K562 (cell line): ENCODE measurements at regions not wholly inside any gene's neighbourhood (a gene's known extent, or its start where the extent isn't known, plus 50 kb on each side); places are given as distances from the start of the nearest gene placed in this dataset.

Source experiments
- ATAC-seq: fragments of 200-7000 bp; cut with Tn5 transposase; 3 replicates; pipeline ENCODE4 v1.9.1; 2020; ENCODE audit warnings: moderate library complexity
- BruUV-seq: library from RNA; stranded (reverse); fragments of 400-500 nt; replicated peaks from 2 replicates; lab custom pipeline; 2021; lab: Mats Ljungman, UMichigan
- CTCF ChIA-PET: fragments of 300-600 bp; formaldehyde crosslinking; extraction: SDS; loops from one replicate; lab custom pipeline; 2021; ENCODE audit warnings: low intra/inter-chr PET ratio; lab: Yijun Ruan, JAX
- POLR2A ChIA-PET: fragments of 300-600, 350-650 bp; sonication (Branson Sonifier 250); formaldehyde crosslinking; extraction: SDS; loops from one replicate; lab custom pipeline; 2021; ENCODE audit warnings: antibody characterized with exemption, inconsistent platforms; lab: Yijun Ruan, JAX
- DNase-seq, 4 experiments: peaks; one replicate each; pipeline versions ENCODE4 v3.0.0 to v3.0.0-alpha.2; 2011 to 2018; ENCODE audit warnings: low spot score in 3 of 4, mixed read lengths in 3 of 4; ENCODE audit errors: extremely low read depth in 1 of 4
- FAIRE-seq: peaks from 2 replicates; lab custom pipeline; 2011; peaks lifted over from hg19 to GRCh38; lab: Jason Lieb, UNC
- H2AFZ ChIP-seq: 2 replicates; pipeline ENCODE4 v1.6.0; 2011; ENCODE audit warnings: low read depth, low read length, control low read depth, inconsistent platforms
- H3K27ac ChIP-seq: fragments of 200-600 bp; 3 replicates; pipeline ENCODE4 v1.8.0; 2011; ENCODE audit warnings: low read depth, mild to moderate bottlenecking, control low read depth, inconsistent platforms, low read length, moderate library complexity, mixed read lengths; ENCODE audit errors: extremely low read depth
- H3K27me3 ChIP-seq, 2 experiments: fragments of 300-600 bp in 1 of 2; 2 replicates in 1 of 2; 3 replicates in 1 of 2; pipeline versions ENCODE4 v1.6.0 to v1.8.0; 2011; ENCODE audit warnings: inconsistent platforms in 2 of 2, low read length in 2 of 2, mild to moderate bottlenecking in 1 of 2, mixed read lengths in 1 of 2, moderate library complexity in 1 of 2; ENCODE audit not compliant: control insufficient read depth in 2 of 2, insufficient read depth in 2 of 2
- H3K36me3 ChIP-seq: fragments of 300-600 bp; 3 replicates; pipeline ENCODE4 v1.8.0; 2011; ENCODE audit warnings: mild to moderate bottlenecking, low read length, inconsistent platforms; ENCODE audit not compliant: control insufficient read depth, insufficient read depth
- H3K4me1 ChIP-seq, 2 experiments: fragments of 200-600 bp in 1 of 2; replicated peaks in 1 of 2; 2 replicates in 1 of 2; 3 replicates in 1 of 2; pipeline versions ENCODE4 v1.5.1 to v1.8.0; 2011; ENCODE audit warnings: inconsistent platforms in 2 of 2, low read length in 2 of 2, mild to moderate bottlenecking in 1 of 2, mixed read lengths in 1 of 2, moderate library complexity in 1 of 2; ENCODE audit not compliant: control insufficient read depth in 2 of 2, insufficient read depth in 2 of 2
- H3K4me2 ChIP-seq: 2 replicates; pipeline ENCODE4 v1.6.1; 2011; ENCODE audit warnings: low read length, control low read depth, inconsistent platforms, mixed read lengths; ENCODE audit not compliant: insufficient read depth
- H3K4me3 ChIP-seq: fragments of 200-600 bp; sonication (generic), shearing (Covaris generic); 2 replicates; pipeline ENCODE4 v1.5.1; 2016; ENCODE audit warnings: control low read depth, inconsistent platforms
- H3K79me2 ChIP-seq: fragments of 200-600 bp; 3 replicates; pipeline ENCODE4 v1.8.0; 2011; ENCODE audit warnings: low read length, inconsistent platforms; ENCODE audit not compliant: control insufficient read depth, insufficient read depth
- H3K9ac ChIP-seq, 2 experiments: 2 replicates each; pipeline versions ENCODE4 v1.6.0 to v1.6.1; 2011; ENCODE audit warnings: low read depth in 2 of 2, low read length in 2 of 2, control low read depth in 1 of 2, inconsistent platforms in 1 of 2, mild to moderate bottlenecking in 1 of 2, mixed read lengths in 1 of 2; ENCODE audit not compliant: insufficient read depth in 1 of 2
- H3K9me1 ChIP-seq: one replicate; pipeline ENCODE4 v1.6.0; 2011; ENCODE audit warnings: inconsistent platforms, mild to moderate bottlenecking, low read length, moderate library complexity; ENCODE audit not compliant: control insufficient read depth, insufficient read depth
- H3K9me3 ChIP-seq: replicated peaks from 2 replicates; pipeline ENCODE4 v1.5.1; 2011; ENCODE audit warnings: low read depth, low read length, inconsistent platforms; ENCODE audit not compliant: control insufficient read depth, insufficient read depth
- H4K20me1 ChIP-seq: replicated peaks from 2 replicates; pipeline ENCODE4 v1.6.1; 2011; ENCODE audit warnings: low read length, inconsistent platforms, mixed read lengths; ENCODE audit not compliant: control insufficient read depth, insufficient read depth
- ARNT ChIP-seq, 2 experiments: fragments of 450-650 bp; IDR thresholded peaks; 2 replicates each; pipeline ENCODE4 v1.6.1; 2016; ENCODE audit warnings: mild to moderate bottlenecking in 1 of 2
- ELF1 ChIP-seq: fragments of 200-800 bp; sonication (Bioruptor generic); IDR thresholded peaks from 2 replicates; pipeline ENCODE4 v1.6.1; 2016; ENCODE audit warnings: missing genetic modification characterization, missing compliant biosample characterization
- ILK ChIP-seq: fragments of 450-650 bp; IDR thresholded peaks from 2 replicates; pipeline ENCODE4 v1.6.1; 2016; ENCODE audit warnings: missing genetic modification characterization, low read depth, mild to moderate bottlenecking, missing compliant biosample characterization, moderate library complexity, borderline replicate concordance
- POU5F1 ChIP-seq: fragments of 150-350 bp; IDR thresholded peaks from 2 replicates; pipeline ENCODE4 v1.6.1; 2014; ENCODE audit warnings: borderline replicate concordance, low read length, low read depth, mild to moderate bottlenecking; ENCODE audit not compliant: partially characterized antibody
- SMARCE1 ChIP-seq: fragments of 450-650 bp; IDR thresholded peaks from 2 replicates; pipeline ENCODE4 v1.7.1; 2016; ENCODE audit warnings: mild to moderate bottlenecking
- ZNF165 ChIP-seq: fragments of 250-450 bp; sonication (Bioruptor Pico); IDR thresholded peaks from 2 replicates; pipeline ENCODE4 v1.4.0; 2020; ENCODE audit warnings: borderline replicate concordance
- ZNF174 ChIP-seq: fragments of 250-450 bp; sonication (Bioruptor Pico); IDR thresholded peaks from 2 replicates; pipeline ENCODE4 v1.4.0; 2020; ENCODE audit warnings: mild to moderate bottlenecking
- ZNF408 ChIP-seq: fragments of 250-450 bp; sonication (Bioruptor Pico); IDR thresholded peaks from 2 replicates; pipeline ENCODE4 v1.4.0; 2020; ENCODE audit warnings: low read depth, mild to moderate bottlenecking, moderate library complexity
- ZNF76 ChIP-seq: fragments of 250-450 bp; sonication (Bioruptor Pico); IDR thresholded peaks from 2 replicates; pipeline ENCODE4 v1.4.0; 2020; ENCODE audit warnings: mild to moderate bottlenecking, moderate library complexity, borderline replicate concordance
- WGBS: fragments of 100-300 bp; shearing (Covaris generic); methylation state at CpG from one replicate; pipeline ENCODE4 v1.1.6; 2016; ENCODE audit warnings: low coverage, mixed read lengths; ENCODE audit not compliant: insufficient coverage; ENCODE audit errors: missing lambda C conversion rate; 5-methylcytosine and 5-hydroxymethylcytosine counted together
- in situ Hi-C: fragments of 300-500 bp; cut with MboI; formaldehyde crosslinking; loops from 4 replicates; pipeline ENCODE4 v1.15.0; 2018; ENCODE audit warnings: inconsistent platforms, mixed read lengths
- intact Hi-C: fragments of 100-400 bp; cut with micrococcal nuclease; formaldehyde crosslinking; loops from 2 replicates; pipeline ENCODE4 v1.14.2; 2022
- TF ChIP-seq, protein P1 (sequence below): fragments of 250-450 bp; sonication (Bioruptor Pico); IDR thresholded peaks from 2 replicates; pipeline ENCODE4 v1.5.0; 2020; ENCODE audit warnings: mild to moderate bottlenecking
- TF ChIP-seq, protein P2 (sequence below): fragments of 450-650 bp; IDR thresholded peaks from 2 replicates; pipeline ENCODE4 v1.6.1; 2016; ENCODE audit warnings: missing biosample characterization, missing genetic modification characterization
- TF ChIP-seq, protein P3 (sequence below): fragments of 250-450 bp; sonication (Bioruptor Pico); IDR thresholded peaks from 2 replicates; pipeline ENCODE4 v1.4.0; 2020; ENCODE audit warnings: mild to moderate bottlenecking, moderate library complexity
- TF ChIP-seq, protein P4 (sequence below): IDR thresholded peaks from 2 replicates; pipeline ENCODE4 v1.6.1; 2011; ENCODE audit warnings: borderline replicate concordance, low read depth, mild to moderate bottlenecking, moderate library complexity, low read length; ENCODE audit not compliant: insufficient read depth, poor library complexity, severe bottlenecking

DNA sequence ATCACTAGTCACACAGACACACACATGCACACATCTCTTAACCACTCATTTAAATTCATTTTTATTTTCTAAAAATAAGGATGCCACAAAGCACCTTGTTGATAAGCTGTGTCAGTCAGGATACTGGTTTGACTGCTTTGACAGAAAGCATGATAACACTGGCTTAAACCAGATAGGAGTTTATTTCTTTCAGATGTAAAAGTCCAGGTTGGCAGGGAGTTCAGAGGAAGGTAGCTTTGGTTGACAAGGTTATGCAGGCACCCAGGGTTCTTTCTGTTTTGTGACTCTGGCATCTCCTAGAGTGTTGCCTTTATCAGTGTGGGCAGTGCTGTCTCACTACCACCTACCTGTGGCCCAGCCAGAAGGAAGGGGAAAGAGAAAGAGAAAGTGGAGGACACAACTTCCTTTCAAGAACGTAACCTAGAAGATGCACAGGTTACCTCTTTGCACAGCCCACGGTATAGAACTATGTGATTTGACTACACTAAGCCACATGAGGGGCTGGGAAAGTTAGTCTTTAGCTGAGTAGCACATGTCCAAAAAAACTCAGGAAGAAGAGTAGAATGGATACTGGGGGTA is 334.7 kb downstream of the OSTF1 start (continued):
- TF ChIP-seq, protein P1, sequence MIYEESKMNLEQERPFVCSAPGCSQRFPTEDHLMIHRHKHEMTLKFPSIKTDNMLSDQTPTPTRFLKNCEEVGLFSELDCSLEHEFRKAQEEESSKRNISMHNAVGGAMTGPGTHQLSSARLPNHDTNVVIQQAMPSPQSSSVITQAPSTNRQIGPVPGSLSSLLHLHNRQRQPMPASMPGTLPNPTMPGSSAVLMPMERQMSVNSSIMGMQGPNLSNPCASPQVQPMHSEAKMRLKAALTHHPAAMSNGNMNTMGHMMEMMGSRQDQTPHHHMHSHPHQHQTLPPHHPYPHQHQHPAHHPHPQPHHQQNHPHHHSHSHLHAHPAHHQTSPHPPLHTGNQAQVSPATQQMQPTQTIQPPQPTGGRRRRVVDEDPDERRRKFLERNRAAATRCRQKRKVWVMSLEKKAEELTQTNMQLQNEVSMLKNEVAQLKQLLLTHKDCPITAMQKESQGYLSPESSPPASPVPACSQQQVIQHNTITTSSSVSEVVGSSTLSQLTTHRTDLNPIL (CRISPR knock-in tag), result no peak

DNA sequence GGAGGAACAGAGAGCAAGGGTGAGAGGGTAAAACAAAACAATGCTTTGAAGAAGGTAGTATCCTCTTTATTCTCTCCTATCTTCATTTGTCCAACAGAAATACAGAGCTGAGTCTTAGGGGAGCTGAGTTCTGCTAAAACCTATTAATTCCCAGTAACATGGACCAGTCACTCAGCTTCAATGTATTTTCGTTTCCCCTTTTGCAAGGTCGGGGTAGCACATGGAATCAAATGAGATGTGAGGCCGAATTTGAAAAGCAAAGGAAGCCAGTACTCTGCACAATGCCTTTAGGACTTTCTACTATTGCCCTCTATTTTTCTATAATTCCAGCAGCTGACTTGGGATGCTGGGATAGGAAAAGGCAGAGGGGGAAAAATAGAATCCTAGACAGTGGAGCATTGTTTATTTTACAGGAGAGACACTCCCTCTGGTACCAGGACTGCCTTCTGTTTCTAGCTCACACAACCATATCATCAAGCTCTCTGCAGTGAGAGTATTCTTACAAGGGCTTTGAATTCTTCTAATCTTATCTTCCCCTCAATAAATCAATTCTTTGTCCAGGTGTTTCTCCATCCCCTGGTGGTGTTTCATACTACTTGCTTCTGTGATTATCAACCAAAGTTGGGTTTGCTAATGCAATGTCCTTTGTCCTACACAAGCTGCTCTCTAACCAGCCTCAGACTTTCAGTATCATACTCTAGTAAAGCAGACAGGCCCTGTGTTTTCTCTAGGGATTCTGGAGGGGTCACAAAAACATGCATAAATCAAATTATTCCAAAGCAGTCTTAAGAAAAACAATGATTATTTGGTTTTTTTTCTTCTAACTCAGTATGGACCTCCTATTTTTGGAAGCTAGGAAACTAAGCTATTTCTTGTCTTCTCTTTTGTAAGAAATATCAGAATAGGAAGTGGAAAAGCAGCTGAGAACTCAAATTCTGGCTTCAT is 341.5 kb downstream of the OSTF1 start:
- WGBS, result 10% methylated on average over 2 of the region's 3 CpGs
- DNase-seq (no peak), FAIRE-seq (no peak), ATAC-seq (no peak)
- H2AFZ ChIP-seq, result no peak overlapping the region
- no peak overlapping the region for H3K9ac ChIP-seq
- no peaks in the 10 kb centered on the region for H3K27me3 ChIP-seq
- intact Hi-C loops (no loop called here), in situ Hi-C loops (no loop called here)
- H3K9me3 ChIP-seq, result no peaks in the 10 kb centered on the region
- no peaks in the 10 kb centered on the region for H3K79me2 ChIP-seq
- H3K4me1 ChIP-seq, result no peaks in the 10 kb centered on the region
- no peaks in the 10 kb centered on the region for H3K9me1 ChIP-seq
- TF ChIP-seq POU5F1 (no peak), ZNF165 (no peak), ILK (tag) (no peak), ZNF174 (no peak), ELF1 (tag) (no peak), SMARCE1 (no peak), ZNF76 (CRISPR knock-in tag) (no peak), ARNT (IDR thresholded peaks at IDR 0.05) (no peak), ZNF408 (CRISPR knock-in tag) (no peak)
- TF ChIP-seq, protein P2, sequence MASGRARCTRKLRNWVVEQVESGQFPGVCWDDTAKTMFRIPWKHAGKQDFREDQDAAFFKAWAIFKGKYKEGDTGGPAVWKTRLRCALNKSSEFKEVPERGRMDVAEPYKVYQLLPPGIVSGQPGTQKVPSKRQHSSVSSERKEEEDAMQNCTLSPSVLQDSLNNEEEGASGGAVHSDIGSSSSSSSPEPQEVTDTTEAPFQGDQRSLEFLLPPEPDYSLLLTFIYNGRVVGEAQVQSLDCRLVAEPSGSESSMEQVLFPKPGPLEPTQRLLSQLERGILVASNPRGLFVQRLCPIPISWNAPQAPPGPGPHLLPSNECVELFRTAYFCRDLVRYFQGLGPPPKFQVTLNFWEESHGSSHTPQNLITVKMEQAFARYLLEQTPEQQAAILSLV (tag), result no peak
- TF ChIP-seq, protein P3, sequence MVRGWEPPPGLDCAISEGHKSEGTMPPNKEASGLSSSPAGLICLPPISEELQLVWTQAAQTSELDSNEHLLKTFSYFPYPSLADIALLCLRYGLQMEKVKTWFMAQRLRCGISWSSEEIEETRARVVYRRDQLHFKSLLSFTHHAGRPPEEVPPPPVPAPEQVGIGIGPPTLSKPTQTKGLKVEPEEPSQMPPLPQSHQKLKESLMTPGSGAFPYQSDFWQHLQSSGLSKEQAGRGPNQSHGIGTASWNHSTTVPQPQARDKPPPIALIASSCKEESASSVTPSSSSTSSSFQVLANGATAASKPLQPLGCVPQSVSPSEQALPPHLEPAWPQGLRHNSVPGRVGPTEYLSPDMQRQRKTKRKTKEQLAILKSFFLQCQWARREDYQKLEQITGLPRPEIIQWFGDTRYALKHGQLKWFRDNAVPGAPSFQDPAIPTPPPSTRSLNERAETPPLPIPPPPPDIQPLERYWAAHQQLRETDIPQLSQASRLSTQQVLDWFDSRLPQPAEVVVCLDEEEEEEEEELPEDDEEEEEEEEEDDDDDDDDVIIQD, result no peak
- TF ChIP-seq, protein P4, sequence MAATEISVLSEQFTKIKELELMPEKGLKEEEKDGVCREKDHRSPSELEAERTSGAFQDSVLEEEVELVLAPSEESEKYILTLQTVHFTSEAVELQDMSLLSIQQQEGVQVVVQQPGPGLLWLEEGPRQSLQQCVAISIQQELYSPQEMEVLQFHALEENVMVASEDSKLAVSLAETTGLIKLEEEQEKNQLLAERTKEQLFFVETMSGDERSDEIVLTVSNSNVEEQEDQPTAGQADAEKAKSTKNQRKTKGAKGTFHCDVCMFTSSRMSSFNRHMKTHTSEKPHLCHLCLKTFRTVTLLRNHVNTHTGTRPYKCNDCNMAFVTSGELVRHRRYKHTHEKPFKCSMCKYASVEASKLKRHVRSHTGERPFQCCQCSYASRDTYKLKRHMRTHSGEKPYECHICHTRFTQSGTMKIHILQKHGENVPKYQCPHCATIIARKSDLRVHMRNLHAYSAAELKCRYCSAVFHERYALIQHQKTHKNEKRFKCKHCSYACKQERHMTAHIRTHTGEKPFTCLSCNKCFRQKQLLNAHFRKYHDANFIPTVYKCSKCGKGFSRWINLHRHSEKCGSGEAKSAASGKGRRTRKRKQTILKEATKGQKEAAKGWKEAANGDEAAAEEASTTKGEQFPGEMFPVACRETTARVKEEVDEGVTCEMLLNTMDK, result no peak
- no peak overlapping the region for H3K4me3 ChIP-seq
- no peaks in the 10 kb centered on the region for H4K20me1 ChIP-seq
- H3K27ac ChIP-seq, result no peak overlapping the region
- no TSS peak for BruUV-seq
- ChIA-PET CTCF (no interaction called here), POLR2A (interaction anchor here (0.6 kb wide), 1 partner anchor 88 kb away, joined by 3 read pairs; no protein-coding TSS in a partner anchor)
- H3K36me3 ChIP-seq, result no peaks in the 10 kb centered on the region
- H3K4me2 ChIP-seq, result no peak overlapping the region
